ENCODE measurements at regions not wholly inside any gene's neighbourhood (a gene's known extent, or its start where the extent isn't known, plus 50 kb on each side); places are given as distances from the start of the nearest gene placed in this dataset.
"Not testable (repeated sequence)": the region's sequence is repeated elsewhere in the genome, so short reads cannot be mapped to it uniquely, and the experiment has no call there.

GRCh38 chr13:99695857-99696256, 194.6 kb downstream of the TM9SF2 start:
- no peak for DNase-seq

- no peak for DNase-seq
Measured at GRCh38 chr13:99693852-99694611, 192.8 kb downstream of the TM9SF2 start.

- no peak for DNase-seq
Measured at GRCh38 chr13:99693351-99693750, 192.1 kb downstream of the TM9SF2 start.

- no peak for DNase-seq
Measured at GRCh38 chr13:99692854-99693253, 191.6 kb downstream of the TM9SF2 start.

- DNase-seq = no peak
Measured at GRCh38 chr13:99691552-99691951, 190.3 kb downstream of the TM9SF2 start.

GRCh38 chr13:99690426-99691174, 189.3 kb downstream of the TM9SF2 start:
- DNase-seq = no peak

GRCh38 chr13:99689955-99690354, 188.7 kb downstream of the TM9SF2 start:
- no peak for DNase-seq

- no peak for DNase-seq
Measured at GRCh38 chr13:99688776-99689175, 187.5 kb downstream of the TM9SF2 start.

GRCh38 chr13:99687723-99688397, 186.6 kb downstream of the TM9SF2 start:
- no peak for DNase-seq

GRCh38 chr13:99686944-99687411, 185.7 kb downstream of the TM9SF2 start:
- DNase-seq = no peak

GRCh38 chr13:99686157-99686572, 184.9 kb downstream of the TM9SF2 start:
- no peak for DNase-seq

GRCh38 chr13:99681695-99682094, 180.4 kb downstream of the TM9SF2 start:
- no peak for DNase-seq

GRCh38 chr13:99677116-99677951, 176.1 kb downstream of the TM9SF2 start:
- no peak for DNase-seq

GRCh38 chr13:99671746-99672145, 170.5 kb downstream of the TM9SF2 start:
- no peak for DNase-seq

GRCh38 chr13:99669096-99669495, 167.8 kb downstream of the TM9SF2 start:
- DNase-seq = not testable (repeated sequence)

- no peak for DNase-seq
Measured at GRCh38 chr13:99666146-99666805, 165.0 kb downstream of the TM9SF2 start.

GRCh38 chr13:99665711-99666110, 164.4 kb downstream of the TM9SF2 start:
- DNase-seq = no peak

GRCh38 chr13:99663908-99664307, 162.6 kb downstream of the TM9SF2 start:
- DNase-seq = no peak

- DNase-seq = no peak
Measured at GRCh38 chr13:99663185-99663825, 162.0 kb downstream of the TM9SF2 start.

GRCh38 chr13:99662678-99663077, 161.4 kb downstream of the TM9SF2 start:
- no peak for DNase-seq

- no peak for DNase-seq
Measured at GRCh38 chr13:99661791-99662190, 160.5 kb downstream of the TM9SF2 start.
